HCT116 (cell line): ENCODE measurements at regions not wholly inside any gene's neighbourhood (a gene's known extent, or its start where the extent isn't known, plus 50 kb on each side); places are given as distances from the start of the nearest gene placed in this dataset.

ENCODE experiments used
- ATAC-seq: fragments of 200-7000 bp; cut with Tn5 transposase; 2 replicates; pipeline ENCODE4 v1.9.1; 2020; ENCODE audit warnings: mild to moderate bottlenecking, moderate library complexity
- BruUV-seq: library from RNA; stranded (reverse); fragments of 400-500 nt; replicated peaks from 2 replicates; lab custom pipeline; 2021; lab: Mats Ljungman, UMichigan
- CTCF ChIA-PET: fragments of 300-600 bp; sonication (Branson Sonifier 250); formaldehyde crosslinking; loops from one replicate; lab custom pipeline; 2021; ENCODE audit warnings: antibody characterized with exemption; lab: Charles Lee
- POLR2A ChIA-PET: fragments of 300-600, 350-600 bp; sonication (Branson Sonifier 250); formaldehyde crosslinking; loops from one replicate; lab custom pipeline; 2021; ENCODE audit warnings: antibody characterized with exemption; lab: Charles Lee
- RAD21 ChIA-PET, 2 experiments: fragments of 300-600 bp; sonication (Branson Sonifier 250); formaldehyde crosslinking; loops; one replicate each; lab custom pipeline; 2023; ENCODE audit warnings: low total read pairs in 2 of 2; ENCODE audit not compliant: uncharacterized antibody in 2 of 2, unreplicated experiment in 2 of 2, low non-redundant PET in 1 of 2; lab: Charles Lee
- DNase-seq: peaks from one replicate; pipeline ENCODE4 v3.0.0-alpha.2; 2010; ENCODE audit warnings: low read depth, low spot score
- H2AFZ ChIP-seq: fragments of 200-600 bp; shearing (Covaris generic), sonication (generic); 2 replicates; pipeline ENCODE4 v1.6.1; 2017; ENCODE audit warnings: low read depth, mixed run types, mixed read lengths, antibody characterized with exemption, low read length; ENCODE audit not compliant: poor library complexity, severe bottlenecking
- H3K27ac ChIP-seq: 2 replicates; pipeline ENCODE4 v1.5.1; 2012; ENCODE audit warnings: low read depth, low read length
- H3K27me3 ChIP-seq: fragments of 200-600 bp; sonication (generic); 2 replicates; pipeline ENCODE4 v1.6.1; 2016; ENCODE audit warnings: mixed run types, low read length, mixed read lengths; ENCODE audit not compliant: insufficient read depth
- H3K36me3 ChIP-seq, 2 experiments: fragments of 200-500 bp in 1 of 2; fragments of 200-600 bp in 1 of 2; sonication (Bioruptor generic) in 1 of 2; sonication (generic) in 1 of 2; 2 replicates each; pipeline versions ENCODE4 v1.5.1 to v1.6.1; 2014 to 2016; ENCODE audit warnings: low read length in 2 of 2, inconsistent platforms in 1 of 2, mixed read lengths in 1 of 2, mixed run types in 1 of 2; ENCODE audit not compliant: insufficient read depth in 2 of 2, control insufficient read depth in 1 of 2
- H3K4me1 ChIP-seq, 2 experiments: fragments of 200-600 bp in 1 of 2; sonication (generic) in 1 of 2; 2 replicates each; pipeline versions ENCODE4 v1.5.1 to v1.6.1; 2012 to 2017; ENCODE audit warnings: low read length in 2 of 2, inconsistent platforms in 1 of 2, mild to moderate bottlenecking in 1 of 2, mixed read lengths in 1 of 2, mixed run types in 1 of 2, moderate library complexity in 1 of 2; ENCODE audit not compliant: insufficient read depth in 2 of 2, control insufficient read depth in 1 of 2
- H3K4me2 ChIP-seq: fragments of 200-600 bp; sonication (generic); 2 replicates; pipeline ENCODE4 v1.6.1; 2017; ENCODE audit warnings: mixed run types, low read length, mixed read lengths
- H3K4me3 ChIP-seq, 2 experiments: fragments of 200-600 bp in 1 of 2; sonication (generic) in 1 of 2; replicated peaks in 1 of 2; 2 replicates each; pipeline ENCODE4 v1.5.1; 2011 to 2016; ENCODE audit warnings: low read length in 2 of 2, control low read depth in 1 of 2, low read depth in 1 of 2, mild to moderate bottlenecking in 1 of 2, mixed read lengths in 1 of 2, mixed run types in 1 of 2
- H3K79me2 ChIP-seq: fragments of 200-600 bp; sonication (generic); 2 replicates; pipeline ENCODE4 v1.6.1; 2017; ENCODE audit warnings: mild to moderate bottlenecking, mixed run types, low read length, moderate library complexity, mixed read lengths; ENCODE audit not compliant: insufficient read depth
- H3K9ac ChIP-seq: fragments of 200-600 bp; sonication (generic); 2 replicates; pipeline ENCODE4 v1.6.1; 2016; ENCODE audit warnings: low read length, mixed read lengths
- H3K9me2 ChIP-seq: fragments of 200-600 bp; sonication (generic), shearing (Covaris generic); 2 replicates; pipeline ENCODE4 v1.6.1; 2017; ENCODE audit warnings: mixed run types, mild to moderate bottlenecking, moderate library complexity; ENCODE audit not compliant: insufficient read depth
- H3K9me3 ChIP-seq, 2 experiments: fragments of 200-500 bp in 1 of 2; fragments of 200-600 bp in 1 of 2; sonication (Bioruptor generic) in 1 of 2; sonication (generic) in 1 of 2; 2 replicates each; pipeline ENCODE4 v1.6.1; 2014 to 2017; ENCODE audit warnings: low read length in 2 of 2, mixed read lengths in 2 of 2, inconsistent platforms in 1 of 2, low read depth in 1 of 2, mild to moderate bottlenecking in 1 of 2, mixed run types in 1 of 2, moderate library complexity in 1 of 2; ENCODE audit not compliant: control insufficient read depth in 1 of 2, insufficient read depth in 1 of 2
- H4K20me1 ChIP-seq: fragments of 200-600 bp; sonication (generic), shearing (Covaris generic); 2 replicates; pipeline ENCODE4 v1.6.1; 2017; ENCODE audit warnings: mixed run types, mild to moderate bottlenecking, moderate library complexity; ENCODE audit not compliant: insufficient read depth
- CEBPB ChIP-seq: IDR thresholded peaks from 2 replicates; pipeline ENCODE4 v1.6.1; 2012; ENCODE audit warnings: low read depth
- ELF1 ChIP-seq: IDR thresholded peaks from 2 replicates; pipeline ENCODE4 v1.6.1; 2012; ENCODE audit warnings: low read depth, borderline replicate concordance
- EZH2 ChIP-seq: fragments of 200-600 bp; sonication (generic); IDR thresholded peaks from 2 replicates; pipeline ENCODE4 v1.6.1; 2017; ENCODE audit warnings: antibody characterized with exemption, mixed run types
- EZH2phosphoT487 ChIP-seq: fragments of 200-600 bp; IDR thresholded peaks from 2 replicates; pipeline ENCODE4 v1.6.1; 2018; ENCODE audit warnings: antibody characterized with exemption, borderline replicate concordance
- FOSL1 ChIP-seq: IDR thresholded peaks from 2 replicates; pipeline ENCODE4 v1.6.1; 2012; ENCODE audit warnings: low read depth
- JUND ChIP-seq: IDR thresholded peaks from 2 replicates; pipeline ENCODE4 v1.6.1; 2012
- POLR2AphosphoS5 ChIP-seq: IDR thresholded peaks from 2 replicates; pipeline ENCODE4 v1.6.1; 2011; ENCODE audit warnings: mild to moderate bottlenecking, low read depth, low read length, moderate library complexity
- RAD21 ChIP-seq: IDR thresholded peaks from 2 replicates; pipeline ENCODE4 v1.6.1; 2012; ENCODE audit warnings: low read depth, mild to moderate bottlenecking
- SIN3A ChIP-seq: IDR thresholded peaks from 2 replicates; pipeline ENCODE4 v1.6.1; 2012; ENCODE audit warnings: low read depth
- SP1 ChIP-seq: IDR thresholded peaks from 2 replicates; pipeline ENCODE4 v1.6.1; 2012; ENCODE audit warnings: low read depth
- SRF ChIP-seq: IDR thresholded peaks from 2 replicates; pipeline ENCODE4 v1.6.1; 2012; ENCODE audit warnings: low read depth
- ZFX ChIP-seq: fragments of 450-650 bp; IDR thresholded peaks from 2 replicates; pipeline ENCODE4 v1.6.1; 2017
- ZNF274 ChIP-seq: fragments of 200-500 bp; sonication (Bioruptor generic); IDR thresholded peaks from 2 replicates; pipeline ENCODE4 v1.6.1; 2014; ENCODE audit warnings: mild to moderate bottlenecking, low read depth, low read length, inconsistent platforms
- intact Hi-C: fragments of 100-400 bp; cut with micrococcal nuclease; formaldehyde crosslinking; loops from 2 replicates; pipeline ENCODE4 v1.10.0; 2022
- TF ChIP-seq, protein P1 (sequence below): IDR thresholded peaks from 2 replicates; pipeline ENCODE4 v1.6.1; 2012
- TF ChIP-seq, protein P2 (sequence below): IDR thresholded peaks from 2 replicates; pipeline ENCODE4 v1.6.1; 2012

DNA sequence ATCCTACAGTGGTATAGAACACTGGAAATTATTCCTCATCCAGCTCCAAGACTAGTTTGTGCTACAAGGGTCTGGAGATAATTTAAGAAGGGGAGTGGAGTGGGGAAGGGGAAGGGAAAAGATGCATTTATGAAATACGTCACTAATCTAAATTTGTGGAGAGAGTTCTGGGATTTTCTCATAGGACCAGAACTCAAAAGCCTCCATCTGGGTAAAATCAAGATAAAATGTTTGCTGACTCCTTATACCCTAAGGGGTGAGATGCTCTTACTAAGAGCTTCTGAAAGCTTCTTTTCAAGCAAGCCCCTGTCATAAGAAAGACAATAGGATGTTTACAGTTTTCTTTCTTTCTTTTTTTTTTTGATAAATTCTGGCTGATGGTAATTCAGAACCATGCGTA lies 88.5 kb upstream of the RBMS1 start:
- Histone ChIP-seq H2AFZ (no peak overlapping the region), H3K9me2 (no peaks in the 10 kb centered on the region), H3K27ac (no peak overlapping the region), H3K4me3 (no peak overlapping the region), H3K4me1 (no peaks in the 10 kb centered on the region), H3K9ac (no peak overlapping the region), H3K9me3 (no peaks in the 10 kb centered on the region), H4K20me1 (no peaks in the 10 kb centered on the region), H3K36me3 (no peaks in the 10 kb centered on the region), H3K27me3 (no peaks in the 10 kb centered on the region), H3K79me2 (no peaks in the 10 kb centered on the region), H3K4me2 (no peak overlapping the region)
- ATAC-seq = no peak
- intact Hi-C loops = no loop called here
- ChIA-PET CTCF (interaction anchor here (0.6 to 1.0 kb wide), 3 partner anchors 258 to 482 kb away, joined by 3 to 6 read pairs (median 3); no protein-coding TSS in a partner anchor), RAD21 (no interaction called here), POLR2A (no interaction called here)
- DNase-seq = no peak
- TF ChIP-seq, protein P1, sequence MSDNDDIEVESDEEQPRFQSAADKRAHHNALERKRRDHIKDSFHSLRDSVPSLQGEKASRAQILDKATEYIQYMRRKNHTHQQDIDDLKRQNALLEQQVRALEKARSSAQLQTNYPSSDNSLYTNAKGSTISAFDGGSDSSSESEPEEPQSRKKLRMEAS = no peak
- TF ChIP-seq ELF1 (no peak), CEBPB (no peak), ZFX (no peak), EZH2phosphoT487 (no peak), JUND (no peak), RAD21 (no peak), EZH2 (no peak), SRF (no peak)
- no TSS peak for BruUV-seq

DNA sequence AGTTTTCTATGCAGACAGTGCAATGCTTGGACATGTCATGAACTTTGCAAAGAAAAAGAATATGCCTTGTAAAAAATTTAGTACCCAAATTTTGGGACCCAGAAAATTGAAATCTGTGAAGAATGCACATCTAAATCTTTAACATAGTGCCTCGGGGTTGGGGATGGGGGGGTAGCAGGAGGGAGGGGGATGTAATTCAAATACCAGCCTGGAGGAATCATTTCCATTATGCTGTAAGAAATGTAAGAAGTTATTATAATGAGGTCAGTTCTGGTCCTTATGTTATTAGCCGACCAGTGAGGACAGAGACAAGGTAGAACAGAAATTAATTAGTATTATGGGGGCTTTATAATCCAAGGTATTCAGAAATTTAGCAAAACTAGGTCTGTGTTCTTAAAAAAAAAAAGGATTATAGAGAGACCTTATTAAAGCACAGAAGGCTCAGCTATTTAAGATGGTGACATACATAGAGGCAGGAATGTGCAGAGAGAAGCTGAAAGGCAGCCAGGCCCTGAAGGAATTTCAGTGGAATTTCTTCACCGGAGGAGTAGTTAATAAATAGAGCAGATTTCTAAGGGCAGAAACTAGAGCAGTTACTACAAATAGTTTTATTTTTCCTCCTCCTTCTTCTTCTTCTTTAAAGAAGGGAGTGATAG lies 89.0 kb upstream of the RBMS1 start:
- intact Hi-C loops = no loop called here
- Histone ChIP-seq H3K79me2 (no peaks in the 10 kb centered on the region), H3K9me3 (no peaks in the 10 kb centered on the region), H2AFZ (no peak overlapping the region), H3K27me3 (no peaks in the 10 kb centered on the region), H3K9ac (no peak overlapping the region), H3K4me1 (no peaks in the 10 kb centered on the region), H3K4me2 (no peak overlapping the region), H3K9me2 (no peaks in the 10 kb centered on the region), H3K4me3 (no peak overlapping the region), H3K27ac (no peak overlapping the region), H3K36me3 (no peaks in the 10 kb centered on the region), H4K20me1 (no peaks in the 10 kb centered on the region)
- ChIA-PET CTCF (no interaction called here), POLR2A (no interaction called here), RAD21 (no interaction called here)
- ATAC-seq (no peak), DNase-seq (no peak)
- no TSS peak for BruUV-seq
- TF ChIP-seq POLR2AphosphoS5 (no peak), SP1 (no peak), ZFX (no peak), ZNF274 (no peak), RAD21 (no peak), SRF (no peak), SIN3A (no peak), EZH2phosphoT487 (no peak), EZH2 (no peak), FOSL1 (no peak)
- TF ChIP-seq, protein P2, sequence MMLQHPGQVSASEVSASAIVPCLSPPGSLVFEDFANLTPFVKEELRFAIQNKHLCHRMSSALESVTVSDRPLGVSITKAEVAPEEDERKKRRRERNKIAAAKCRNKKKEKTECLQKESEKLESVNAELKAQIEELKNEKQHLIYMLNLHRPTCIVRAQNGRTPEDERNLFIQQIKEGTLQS = no peak
